ENCODE measurements at regions not wholly inside any gene's neighbourhood (a gene's known extent, or its start where the extent isn't known, plus 50 kb on each side); places are given as distances from the start of the nearest gene placed in this dataset.

DNA sequence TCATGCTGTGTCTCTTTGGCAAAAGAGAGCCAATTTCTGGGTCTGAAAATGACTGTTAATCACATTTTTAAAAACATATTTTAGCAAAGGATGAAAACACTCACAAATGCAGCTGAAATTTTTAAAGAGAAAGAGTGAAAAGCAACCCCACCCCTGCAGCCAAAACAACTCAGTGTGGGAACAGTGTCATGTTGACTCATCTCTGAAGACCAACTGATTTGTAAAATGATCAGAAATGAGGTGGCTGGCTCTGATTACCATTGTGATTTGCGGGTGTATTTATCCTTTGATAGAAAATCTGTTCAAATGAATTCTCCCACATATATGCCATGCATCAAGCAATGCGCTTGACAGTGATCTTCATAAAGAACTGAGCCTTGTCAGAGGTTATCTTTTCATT is 287.0 kb upstream of the ESRRG start:
- H3K4me1 ChIP-seq (ENCODE audit: control insufficient read depth, insufficient read depth, low read length): no peaks in the 10 kb centered on the region
- no CpG with 5 or more reads among the region's 2 CpGs for WGBS (ENCODE audit: insufficient coverage, insufficient read length)
- no peaks in the 10 kb centered on the region for H3K36me3 ChIP-seq (ENCODE audit: control insufficient read depth, insufficient read depth, low read length)
- H3K27ac ChIP-seq (ENCODE audit: low read length): no peak overlapping the region
- H3K4me3 ChIP-seq (ENCODE audit: low read length): no peak overlapping the region
- no peak for DNase-seq (ENCODE audit: low read depth, low spot score)
- no peaks in the 10 kb centered on the region for H3K9me3 ChIP-seq (ENCODE audit: control insufficient read depth, insufficient read depth, low read length)
- no peaks in the 10 kb centered on the region for H3K27me3 ChIP-seq (ENCODE audit: control insufficient read depth, insufficient read depth, low read length)

DNA sequence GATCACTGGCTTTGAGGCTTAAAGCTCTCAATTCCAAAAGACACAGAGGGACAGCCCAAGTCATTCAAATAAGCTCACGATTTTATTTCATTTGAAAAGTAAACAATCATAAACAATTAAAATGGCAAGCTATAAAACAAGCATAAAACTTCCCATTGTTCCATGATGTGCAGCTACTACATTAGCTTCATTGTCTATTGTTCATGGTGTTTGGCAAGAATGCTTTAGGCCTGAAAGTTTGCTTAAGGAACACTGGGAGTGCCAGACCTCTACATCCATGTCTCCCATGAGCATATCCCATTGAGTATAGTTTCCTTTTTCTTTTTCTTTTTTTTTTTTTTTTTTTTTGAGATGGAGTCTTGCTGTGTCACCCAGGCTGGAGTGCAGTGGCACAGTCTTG is 286.1 kb upstream of the ESRRG start:
- Histone ChIP-seq H3K27me3 (ENCODE audit: control insufficient read depth, insufficient read depth, low read length) (no peaks in the 10 kb centered on the region), H3K4me1 (ENCODE audit: control insufficient read depth, insufficient read depth, low read length) (no peaks in the 10 kb centered on the region), H3K27ac (ENCODE audit: low read length) (no peak overlapping the region), H3K4me3 (ENCODE audit: low read length) (no peak overlapping the region), H3K36me3 (ENCODE audit: control insufficient read depth, insufficient read depth, low read length) (no peaks in the 10 kb centered on the region), H3K9me3 (ENCODE audit: control insufficient read depth, insufficient read depth, low read length) (no peaks in the 10 kb centered on the region)
- no CpG with 5 or more reads among the region's 1 CpG for WGBS (ENCODE audit: insufficient coverage, insufficient read length)
- DNase-seq (ENCODE audit: low read depth, low spot score): no peak

DNA sequence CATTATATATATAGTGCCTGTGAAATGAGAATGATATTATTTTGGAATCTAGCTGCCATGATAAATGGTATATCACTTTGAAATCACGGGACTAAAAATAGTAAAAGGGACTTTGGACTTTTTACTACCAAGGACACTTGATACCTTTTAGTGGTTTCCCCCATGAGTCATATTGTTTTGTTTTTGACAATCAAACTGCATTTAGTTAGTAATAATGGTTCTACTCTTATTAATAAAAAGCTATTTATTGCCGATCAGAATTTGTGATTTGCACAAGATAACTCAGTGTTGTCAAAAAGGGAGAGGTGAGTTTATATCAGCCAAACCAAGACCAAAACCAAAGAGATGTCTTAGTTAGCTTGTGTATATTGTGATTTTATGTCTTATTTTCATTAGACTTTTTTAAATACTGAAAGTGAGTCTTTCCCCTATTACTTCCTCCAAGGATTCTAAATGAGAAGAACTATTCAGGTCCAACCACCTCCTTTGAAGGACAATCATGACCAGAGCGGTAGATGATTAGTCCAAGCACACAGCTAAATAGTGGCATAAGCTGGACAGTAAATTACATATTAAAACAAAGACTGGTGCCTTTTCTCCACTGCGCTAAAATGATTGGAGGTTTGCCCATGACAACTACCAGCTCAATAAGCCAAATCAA is 281.7 kb upstream of the ESRRG start:
- no CpG with 5 or more reads among the region's 4 CpGs for WGBS (ENCODE audit: insufficient coverage, insufficient read length)
- Histone ChIP-seq H3K4me1 (ENCODE audit: control insufficient read depth, insufficient read depth, low read length) (no peaks in the 10 kb centered on the region), H3K9me3 (ENCODE audit: control insufficient read depth, insufficient read depth, low read length) (no peaks in the 10 kb centered on the region), H3K27me3 (ENCODE audit: control insufficient read depth, insufficient read depth, low read length) (no peaks in the 10 kb centered on the region), H3K27ac (ENCODE audit: low read length) (no peak overlapping the region), H3K36me3 (ENCODE audit: control insufficient read depth, insufficient read depth, low read length) (no peaks in the 10 kb centered on the region), H3K4me3 (ENCODE audit: low read length) (no peak overlapping the region)
- no peak for DNase-seq (ENCODE audit: low read depth, low spot score)

DNA sequence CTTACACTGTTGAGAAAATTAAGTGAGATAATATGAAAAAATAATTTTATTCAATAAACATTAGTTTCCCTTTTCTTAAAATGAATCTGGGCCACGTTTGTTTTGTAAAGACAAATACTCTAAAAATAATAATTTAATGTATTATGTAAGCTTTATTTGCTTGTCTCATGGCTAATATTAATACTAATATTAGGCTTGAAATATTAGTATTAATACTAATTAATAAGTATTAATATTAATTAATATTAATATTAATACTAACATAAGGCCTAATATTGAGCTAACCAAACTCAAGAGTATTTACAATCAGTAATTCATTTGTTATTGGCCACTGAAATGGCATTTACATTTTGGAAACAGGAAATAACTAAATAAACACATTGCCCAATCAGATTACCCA is 280.1 kb upstream of the ESRRG start:
- no peak for DNase-seq (ENCODE audit: low read depth, low spot score)

DNA sequence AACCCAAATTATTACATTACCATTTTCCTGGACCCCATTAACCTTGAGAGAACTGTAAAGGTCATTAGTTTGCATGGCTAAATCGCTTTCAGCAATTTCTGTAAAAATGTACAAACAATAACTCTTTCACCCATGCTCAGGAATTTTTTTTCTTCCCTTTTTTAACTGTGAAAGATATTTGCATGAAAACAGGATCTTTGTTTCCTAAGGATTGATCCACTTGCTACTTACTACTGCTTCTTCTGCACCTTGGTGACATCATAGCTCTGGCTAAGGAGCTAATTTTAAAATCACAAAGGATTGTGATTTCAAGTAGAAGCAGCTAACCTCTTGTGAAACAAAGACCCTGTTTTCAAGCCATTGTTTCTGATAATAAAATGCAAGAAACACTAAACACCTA is 274.6 kb upstream of the ESRRG start:
- Histone ChIP-seq H3K27me3 (ENCODE audit: control insufficient read depth, insufficient read depth, low read length) (no peaks in the 10 kb centered on the region), H3K36me3 (ENCODE audit: control insufficient read depth, insufficient read depth, low read length) (no peaks in the 10 kb centered on the region), H3K27ac (ENCODE audit: low read length) (no peak overlapping the region), H3K4me1 (ENCODE audit: control insufficient read depth, insufficient read depth, low read length) (no peaks in the 10 kb centered on the region; the same call in 1 of the 2 replicates), H3K9me3 (ENCODE audit: control insufficient read depth, insufficient read depth, low read length) (no peaks in the 10 kb centered on the region), H3K4me3 (ENCODE audit: low read length) (no peak overlapping the region)
- no peak for DNase-seq (ENCODE audit: low read depth, low spot score)
- no CpG with 5 or more reads among the region's 1 CpG for WGBS (ENCODE audit: insufficient coverage, insufficient read length)

More for the DNA sequence above, 280.1 kb upstream of the ESRRG start:
- Histone ChIP-seq H3K36me3 (ENCODE audit: control insufficient read depth, insufficient read depth, low read length) (no peaks in the 10 kb centered on the region), H3K9me3 (ENCODE audit: control insufficient read depth, insufficient read depth, low read length) (no peaks in the 10 kb centered on the region), H3K4me1 (ENCODE audit: control insufficient read depth, insufficient read depth, low read length) (no peaks in the 10 kb centered on the region), H3K27me3 (ENCODE audit: control insufficient read depth, insufficient read depth, low read length) (no peaks in the 10 kb centered on the region), H3K27ac (ENCODE audit: low read length) (no peak overlapping the region), H3K4me3 (ENCODE audit: low read length) (no peak overlapping the region)
- no CpG with 5 or more reads among the region's 1 CpG for WGBS (ENCODE audit: insufficient coverage, insufficient read length)

DNA sequence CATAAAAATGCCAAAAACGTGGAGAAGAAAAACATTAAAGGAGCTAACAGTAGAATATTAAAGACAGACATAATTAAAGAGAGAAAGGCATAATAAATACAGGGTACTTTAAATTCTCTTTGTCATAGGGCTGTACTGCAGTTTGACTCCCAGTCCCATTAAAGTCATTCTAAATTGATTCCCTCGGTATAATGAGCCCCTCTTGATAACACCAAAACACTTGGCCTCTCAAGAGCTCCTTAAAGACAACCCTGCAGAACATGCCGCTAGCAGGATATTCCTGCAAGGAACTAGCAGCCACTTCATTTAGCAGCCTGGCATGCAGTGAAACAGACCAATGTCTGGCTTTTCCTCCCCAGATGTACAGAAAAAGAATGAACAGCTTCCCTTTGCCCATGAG is 273.8 kb upstream of the ESRRG start:
- Histone ChIP-seq H3K9me3 (ENCODE audit: control insufficient read depth, insufficient read depth, low read length) (no peaks in the 10 kb centered on the region), H3K4me1 (ENCODE audit: control insufficient read depth, insufficient read depth, low read length) (no peaks in the 10 kb centered on the region; the same call in 1 of the 2 replicates), H3K27me3 (ENCODE audit: control insufficient read depth, insufficient read depth, low read length) (no peaks in the 10 kb centered on the region), H3K4me3 (ENCODE audit: low read length) (no peak overlapping the region), H3K27ac (ENCODE audit: low read length) (no peak overlapping the region), H3K36me3 (ENCODE audit: control insufficient read depth, insufficient read depth, low read length) (no peaks in the 10 kb centered on the region)
- WGBS (ENCODE audit: insufficient coverage, insufficient read length): no CpG with 5 or more reads among the region's 3 CpGs
- DNase-seq (ENCODE audit: low read depth, low spot score): no peak

DNA sequence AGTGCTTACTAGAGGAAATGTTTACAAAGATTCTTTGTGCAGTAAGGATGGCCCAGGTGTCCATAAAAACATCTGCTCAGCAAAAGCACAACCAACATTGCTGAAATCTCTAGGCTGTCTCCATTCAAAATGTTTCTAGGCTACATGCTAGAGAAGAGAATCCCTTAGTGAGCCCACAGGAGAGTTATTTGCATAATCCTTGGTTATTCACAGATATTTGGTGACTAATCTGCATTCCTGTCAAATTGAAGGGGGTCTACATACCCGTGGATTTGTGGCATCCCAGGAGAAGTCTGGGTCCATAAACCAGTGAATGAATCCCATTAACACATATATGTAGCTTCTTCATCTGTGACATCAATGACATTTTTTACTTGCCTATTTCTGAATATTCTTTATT is 261.3 kb upstream of the ESRRG start:
- Histone ChIP-seq H3K4me3 (ENCODE audit: low read length) (no peak overlapping the region), H3K9me3 (ENCODE audit: control insufficient read depth, insufficient read depth, low read length) (no peaks in the 10 kb centered on the region), H3K4me1 (ENCODE audit: control insufficient read depth, insufficient read depth, low read length) (no peaks in the 10 kb centered on the region), H3K27me3 (ENCODE audit: control insufficient read depth, insufficient read depth, low read length) (no peaks in the 10 kb centered on the region), H3K36me3 (ENCODE audit: control insufficient read depth, insufficient read depth, low read length) (no peaks in the 10 kb centered on the region), H3K27ac (ENCODE audit: low read length) (no peak overlapping the region)
- WGBS (ENCODE audit: insufficient coverage, insufficient read length): no CpG with 5 or more reads among the region's 1 CpG
- no peak for DNase-seq (ENCODE audit: low read depth, low spot score)

DNA sequence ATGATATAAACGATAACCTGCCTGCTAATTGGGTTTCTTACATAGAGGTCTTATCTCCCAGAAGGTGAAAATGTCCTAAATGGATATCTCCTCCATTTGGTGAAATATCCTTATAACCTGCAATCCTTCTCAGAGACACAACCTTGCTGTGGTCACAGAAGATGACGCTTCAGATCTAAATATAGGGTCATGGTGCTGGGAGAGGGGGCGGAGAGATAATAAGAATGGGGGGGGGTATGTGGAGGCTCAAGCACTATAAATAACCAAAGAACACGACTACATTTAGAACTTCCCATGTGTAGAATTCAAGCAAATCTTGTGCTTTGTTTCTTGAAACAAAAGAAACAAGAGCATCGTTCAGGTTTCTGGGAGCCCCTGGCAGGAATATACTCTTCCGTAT is 260.6 kb upstream of the ESRRG start:
- H3K36me3 ChIP-seq (ENCODE audit: control insufficient read depth, insufficient read depth, low read length): no peaks in the 10 kb centered on the region
- no peak for DNase-seq (ENCODE audit: low read depth, low spot score)
- no peaks in the 10 kb centered on the region for H3K27me3 ChIP-seq (ENCODE audit: control insufficient read depth, insufficient read depth, low read length)
- H3K4me3 ChIP-seq (ENCODE audit: low read length): no peak overlapping the region
- no peaks in the 10 kb centered on the region for H3K9me3 ChIP-seq (ENCODE audit: control insufficient read depth, insufficient read depth, low read length)
- no peak overlapping the region for H3K27ac ChIP-seq (ENCODE audit: low read length)
- no peaks in the 10 kb centered on the region for H3K4me1 ChIP-seq (ENCODE audit: control insufficient read depth, insufficient read depth, low read length)
- WGBS (ENCODE audit: insufficient coverage, insufficient read length): no CpG with 5 or more reads among the region's 6 CpGs

DNA sequence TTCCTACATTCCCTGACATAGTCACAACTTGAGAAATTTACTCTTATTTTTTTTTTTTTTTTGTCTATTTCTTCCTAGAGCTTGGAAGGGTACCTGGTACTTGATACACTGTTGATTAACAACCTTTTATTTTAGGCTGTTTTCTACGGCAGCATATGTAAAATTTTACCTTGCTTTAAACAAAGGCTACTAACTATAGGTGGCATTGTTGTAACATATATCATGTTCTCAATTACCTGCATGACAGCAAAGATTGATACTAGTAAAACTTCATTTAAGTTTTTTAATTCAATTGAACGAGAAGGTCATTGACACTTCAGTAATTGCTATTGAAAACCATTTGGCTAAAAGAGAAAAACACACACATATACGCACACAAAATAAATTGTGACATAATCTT is 238.3 kb upstream of the ESRRG start:
- no CpG with 5 or more reads among the region's 3 CpGs for WGBS (ENCODE audit: insufficient coverage, insufficient read length)
- no peaks in the 10 kb centered on the region for H3K4me1 ChIP-seq (ENCODE audit: control insufficient read depth, insufficient read depth, low read length)
- no peaks in the 10 kb centered on the region for H3K9me3 ChIP-seq (ENCODE audit: control insufficient read depth, insufficient read depth, low read length)
- no peaks in the 10 kb centered on the region for H3K36me3 ChIP-seq (ENCODE audit: control insufficient read depth, insufficient read depth, low read length)
- no peak for DNase-seq (ENCODE audit: low read depth, low spot score)
- H3K4me3 ChIP-seq (ENCODE audit: low read length): no peak overlapping the region
- no peak overlapping the region for H3K27ac ChIP-seq (ENCODE audit: low read length)
- no peaks in the 10 kb centered on the region for H3K27me3 ChIP-seq (ENCODE audit: control insufficient read depth, insufficient read depth, low read length)

DNA sequence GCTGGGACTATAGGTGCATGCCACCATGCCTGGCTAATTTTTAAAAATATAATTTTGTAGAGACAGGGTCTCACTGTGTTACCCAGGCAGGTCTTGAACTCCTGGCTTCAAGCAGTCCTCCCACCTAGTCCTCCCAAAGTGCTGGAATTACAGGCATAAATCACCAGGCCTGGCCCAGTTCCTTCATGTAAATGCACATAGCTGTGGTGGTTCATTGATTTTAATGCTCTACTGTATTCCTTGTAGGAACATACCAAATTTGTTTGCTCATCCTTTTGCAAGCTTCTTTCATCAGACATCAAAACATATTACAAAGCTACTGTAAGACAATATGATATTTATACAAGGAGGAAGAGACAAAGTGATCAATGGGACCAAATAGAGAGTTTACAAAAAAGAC is 237.5 kb upstream of the ESRRG start:
- H3K27ac ChIP-seq (ENCODE audit: low read length): no peak overlapping the region
- H3K36me3 ChIP-seq (ENCODE audit: control insufficient read depth, insufficient read depth, low read length): no peaks in the 10 kb centered on the region
- no peaks in the 10 kb centered on the region for H3K4me1 ChIP-seq (ENCODE audit: control insufficient read depth, insufficient read depth, low read length)
- H3K4me3 ChIP-seq (ENCODE audit: low read length): no peak overlapping the region
- H3K9me3 ChIP-seq (ENCODE audit: control insufficient read depth, insufficient read depth, low read length): no peaks in the 10 kb centered on the region
- no peaks in the 10 kb centered on the region for H3K27me3 ChIP-seq (ENCODE audit: control insufficient read depth, insufficient read depth, low read length)
- no peak for DNase-seq (ENCODE audit: low read depth, low spot score)

DNA sequence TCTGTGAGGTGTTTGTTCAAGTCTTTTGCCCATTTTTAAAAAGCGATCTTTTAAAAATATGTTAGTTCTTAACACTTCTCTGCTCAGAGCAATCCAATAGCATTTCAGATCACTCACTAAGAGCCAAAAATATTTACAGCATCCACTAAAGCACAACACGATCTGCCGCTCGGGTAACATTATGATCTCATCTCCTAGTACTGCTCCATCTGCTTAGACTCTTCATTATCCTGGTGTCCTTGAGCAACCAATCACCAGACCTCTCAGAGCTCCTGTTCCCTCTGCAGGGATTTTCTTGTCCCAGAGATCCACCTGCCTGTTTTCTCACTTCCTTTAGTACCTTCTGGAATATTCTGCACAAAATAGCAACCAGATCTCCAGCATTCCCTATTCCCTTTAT is 235.3 kb upstream of the ESRRG start:
- no CpG with 5 or more reads among the region's 4 CpGs for WGBS (ENCODE audit: insufficient coverage, insufficient read length)
- DNase-seq (ENCODE audit: low read depth, low spot score): no peak
- Histone ChIP-seq H3K36me3 (ENCODE audit: control insufficient read depth, insufficient read depth, low read length) (no peaks in the 10 kb centered on the region), H3K27me3 (ENCODE audit: control insufficient read depth, insufficient read depth, low read length) (no peaks in the 10 kb centered on the region), H3K4me3 (ENCODE audit: low read length) (no peak overlapping the region), H3K27ac (ENCODE audit: low read length) (no peak overlapping the region), H3K9me3 (ENCODE audit: control insufficient read depth, insufficient read depth, low read length) (no peaks in the 10 kb centered on the region), H3K4me1 (ENCODE audit: control insufficient read depth, insufficient read depth, low read length) (no peaks in the 10 kb centered on the region)

Data from iPS DF 6.9 (cell line).